NCI-H524 (cell line): ENCODE measurements at regions not wholly inside any gene's neighbourhood (a gene's known extent, or its start where the extent isn't known, plus 50 kb on each side); places are given as distances from the start of the nearest gene placed in this dataset.

ENCODE experiments used
- DNase-seq, 2 experiments: peaks; one replicate each; lab custom pipeline; 2025; lab: John Stamatoyannopoulos, UW

- no peak for DNase-seq
These were observed 256.3 kb upstream of the SEMA6D start for GRCh38 chr15:47460795-47461573.

- DNase-seq = no peak
These were observed 255.6 kb upstream of the SEMA6D start for GRCh38 chr15:47461652-47462141.

GRCh38 chr15:47466357-47466756, 250.9 kb upstream of the SEMA6D start:
- no peak for DNase-seq

- DNase-seq = no peak
These were observed 246.3 kb upstream of the SEMA6D start for GRCh38 chr15:47470983-47471382.

- DNase-seq = no peak
These were observed 244.1 kb upstream of the SEMA6D start for GRCh38 chr15:47473106-47473725.

GRCh38 chr15:47473832-47474231, 243.5 kb upstream of the SEMA6D start:
- no peak for DNase-seq

GRCh38 chr15:47475336-47475735, 242.0 kb upstream of the SEMA6D start:
- DNase-seq = no peak

- peak; percentile 53 to 68 for DNase-seq
These were observed 240.0 kb upstream of the SEMA6D start for GRCh38 chr15:47477341-47477740.

- DNase-seq = no peak
These were observed 233.2 kb upstream of the SEMA6D start for GRCh38 chr15:47484059-47484458.

GRCh38 chr15:47484997-47485396, 232.3 kb upstream of the SEMA6D start:
- DNase-seq = no peak

GRCh38 chr15:47485419-47485818, 231.9 kb upstream of the SEMA6D start:
- no peak for DNase-seq

- DNase-seq = no peak
These were observed 231.3 kb upstream of the SEMA6D start for GRCh38 chr15:47486040-47486439.

GRCh38 chr15:47492195-47492594, 225.1 kb upstream of the SEMA6D start:
- no peak for DNase-seq

- DNase-seq = no peak
These were observed 223.7 kb upstream of the SEMA6D start for GRCh38 chr15:47493357-47494247.

- no peak for DNase-seq
These were observed 220.7 kb upstream of the SEMA6D start for GRCh38 chr15:47496343-47497185.

GRCh38 chr15:47500842-47501241, 216.5 kb upstream of the SEMA6D start:
- no peak for DNase-seq

GRCh38 chr15:47502041-47502440, 215.3 kb upstream of the SEMA6D start:
- DNase-seq = no peak

- no peak for DNase-seq
These were observed 213.4 kb upstream of the SEMA6D start for GRCh38 chr15:47503876-47504275.

GRCh38 chr15:47504624-47505256, 212.6 kb upstream of the SEMA6D start:
- no peak for DNase-seq

GRCh38 chr15:47505712-47506328, 211.5 kb upstream of the SEMA6D start:
- DNase-seq = no peak
